ENCODE measurements at regions not wholly inside any gene's neighbourhood (a gene's known extent, or its start where the extent isn't known, plus 50 kb on each side); places are given as distances from the start of the nearest gene placed in this dataset.
"Not testable (repeated sequence)": the region's sequence is repeated elsewhere in the genome, so short reads cannot be mapped to it uniquely, and the experiment has no call there.

DNA sequence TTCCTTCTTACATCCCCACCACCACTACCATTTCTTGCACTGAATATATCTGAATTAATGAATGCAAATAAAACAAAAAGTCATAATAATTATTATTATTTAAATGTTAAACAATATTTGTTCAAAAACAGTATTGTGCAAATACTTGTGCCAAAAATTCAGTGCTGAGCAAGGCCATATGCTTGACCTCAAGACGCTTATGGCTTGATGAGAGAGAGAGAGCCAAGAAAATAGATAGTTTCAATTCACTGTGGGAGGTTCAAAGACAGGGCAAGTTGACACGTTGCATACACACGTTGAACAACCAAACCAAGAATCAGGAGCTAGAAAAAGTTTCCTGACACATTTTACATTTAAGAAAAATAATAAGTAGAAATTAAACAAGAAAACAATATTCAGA, 1421.7 kb downstream of the KCNT2 start:
- no peaks in the 10 kb centered on the region for H3K27me3 Mint-ChIP-seq (ENCODE audit: low read depth)
- no peak overlapping the region for H3K27ac Mint-ChIP-seq
- TF ChIP-seq, protein P1, sequence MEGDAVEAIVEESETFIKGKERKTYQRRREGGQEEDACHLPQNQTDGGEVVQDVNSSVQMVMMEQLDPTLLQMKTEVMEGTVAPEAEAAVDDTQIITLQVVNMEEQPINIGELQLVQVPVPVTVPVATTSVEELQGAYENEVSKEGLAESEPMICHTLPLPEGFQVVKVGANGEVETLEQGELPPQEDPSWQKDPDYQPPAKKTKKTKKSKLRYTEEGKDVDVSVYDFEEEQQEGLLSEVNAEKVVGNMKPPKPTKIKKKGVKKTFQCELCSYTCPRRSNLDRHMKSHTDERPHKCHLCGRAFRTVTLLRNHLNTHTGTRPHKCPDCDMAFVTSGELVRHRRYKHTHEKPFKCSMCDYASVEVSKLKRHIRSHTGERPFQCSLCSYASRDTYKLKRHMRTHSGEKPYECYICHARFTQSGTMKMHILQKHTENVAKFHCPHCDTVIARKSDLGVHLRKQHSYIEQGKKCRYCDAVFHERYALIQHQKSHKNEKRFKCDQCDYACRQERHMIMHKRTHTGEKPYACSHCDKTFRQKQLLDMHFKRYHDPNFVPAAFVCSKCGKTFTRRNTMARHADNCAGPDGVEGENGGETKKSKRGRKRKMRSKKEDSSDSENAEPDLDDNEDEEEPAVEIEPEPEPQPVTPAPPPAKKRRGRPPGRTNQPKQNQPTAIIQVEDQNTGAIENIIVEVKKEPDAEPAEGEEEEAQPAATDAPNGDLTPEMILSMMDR (IDR thresholded peaks at IDR 0.05; ENCODE audit: unreplicated experiment in 3 of 3), result no peak
- no peaks in the 10 kb centered on the region for H3K36me3 Mint-ChIP-seq (ENCODE audit: low read depth)
- no peaks in the 10 kb centered on the region for H3K9me3 Mint-ChIP-seq
- no peak overlapping the region for H3K4me3 Mint-ChIP-seq
- peaks cover 6% of the 10 kb centered on the region for H3K4me1 Mint-ChIP-seq

DNA sequence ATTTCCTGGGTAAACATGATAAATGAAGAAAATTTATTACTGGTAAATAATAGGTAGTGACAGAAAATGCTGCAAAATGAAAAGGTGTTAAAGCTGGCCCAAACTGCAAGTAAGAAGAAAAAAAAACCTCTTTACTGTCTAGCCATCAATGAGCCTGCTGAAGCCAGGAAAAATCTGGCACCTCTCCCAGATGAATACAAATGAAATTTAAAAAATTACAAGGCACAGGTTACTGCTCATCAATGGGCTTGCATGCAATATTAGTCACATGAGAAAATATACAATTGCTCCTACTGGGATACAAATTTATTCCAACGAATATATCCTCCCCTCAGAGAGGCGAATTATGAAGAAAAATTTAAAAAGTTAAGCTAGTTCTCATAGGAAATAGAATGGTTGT, 1422.5 kb downstream of the KCNT2 start:
- Mint-ChIP-seq H3K27me3 (ENCODE audit: low read depth) (no peaks in the 10 kb centered on the region), H3K4me3 (no peak overlapping the region), H3K9me3 (no peaks in the 10 kb centered on the region), H3K4me1 (peaks cover 6% of the 10 kb centered on the region), H3K27ac (no peak overlapping the region), H3K36me3 (ENCODE audit: low read depth) (no peaks in the 10 kb centered on the region)
- TF ChIP-seq, protein P1 (IDR thresholded peaks at IDR 0.05; ENCODE audit: unreplicated experiment in 3 of 3), result no peak

DNA sequence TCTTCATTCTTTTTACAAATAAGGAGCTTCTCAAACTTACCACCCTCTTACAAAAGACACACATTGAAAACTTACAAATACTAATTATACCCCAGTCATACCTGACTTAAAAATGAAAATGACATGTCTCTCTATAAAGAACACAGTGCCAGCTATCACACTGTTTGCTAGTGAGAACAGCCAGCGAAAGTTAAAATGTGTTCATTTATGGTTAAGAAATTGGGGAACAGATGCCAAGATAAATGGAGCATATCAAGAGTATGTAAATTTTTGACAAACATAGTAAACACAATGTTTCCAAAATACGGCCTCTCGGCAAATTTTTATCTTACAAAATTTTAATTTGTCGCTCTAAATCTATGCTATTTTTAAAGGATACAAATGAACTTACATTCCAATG, 1422.9 kb downstream of the KCNT2 start:
- Mint-ChIP-seq H3K27me3 (ENCODE audit: low read depth) (no peaks in the 10 kb centered on the region), H3K27ac (no peak overlapping the region)

DNA sequence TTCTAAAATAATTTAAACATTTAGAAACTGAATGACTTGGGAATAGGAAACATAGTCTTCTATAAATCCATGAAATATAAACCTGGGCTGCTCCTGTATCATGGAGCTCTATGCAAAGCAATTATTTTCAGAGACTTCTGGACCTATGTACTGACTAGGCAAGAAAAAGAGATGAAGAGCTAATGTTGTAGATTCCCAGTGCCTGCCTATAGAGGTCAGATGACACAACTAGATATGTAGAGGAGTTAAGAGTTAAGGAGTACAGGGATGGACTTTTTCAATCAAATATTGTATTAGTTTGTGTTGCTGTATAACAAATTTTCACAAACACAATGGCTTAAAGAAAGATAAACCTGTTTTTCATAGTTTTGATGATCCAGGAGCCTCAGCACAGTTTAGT, 1434.5 kb downstream of the KCNT2 start:
- Mint-ChIP-seq H3K4me1 (no peaks in the 10 kb centered on the region), H3K27me3 (ENCODE audit: low read depth) (no peaks in the 10 kb centered on the region), H3K27ac (no peak overlapping the region), H3K36me3 (ENCODE audit: low read depth) (no peaks in the 10 kb centered on the region), H3K9me3 (peaks cover 4% of the 10 kb centered on the region), H3K4me3 (no peak overlapping the region)
- TF ChIP-seq, protein P1 (IDR thresholded peaks at IDR 0.05; ENCODE audit: unreplicated experiment in 3 of 3), result no peak

More for the DNA sequence above, 1422.9 kb downstream of the KCNT2 start:
- Mint-ChIP-seq H3K9me3 (no peaks in the 10 kb centered on the region), H3K4me1 (peaks cover 6% of the 10 kb centered on the region), H3K36me3 (ENCODE audit: low read depth) (no peaks in the 10 kb centered on the region), H3K4me3 (no peak overlapping the region)
- TF ChIP-seq, protein P1 (IDR thresholded peaks at IDR 0.05; ENCODE audit: unreplicated experiment in 3 of 3), result no peak

DNA sequence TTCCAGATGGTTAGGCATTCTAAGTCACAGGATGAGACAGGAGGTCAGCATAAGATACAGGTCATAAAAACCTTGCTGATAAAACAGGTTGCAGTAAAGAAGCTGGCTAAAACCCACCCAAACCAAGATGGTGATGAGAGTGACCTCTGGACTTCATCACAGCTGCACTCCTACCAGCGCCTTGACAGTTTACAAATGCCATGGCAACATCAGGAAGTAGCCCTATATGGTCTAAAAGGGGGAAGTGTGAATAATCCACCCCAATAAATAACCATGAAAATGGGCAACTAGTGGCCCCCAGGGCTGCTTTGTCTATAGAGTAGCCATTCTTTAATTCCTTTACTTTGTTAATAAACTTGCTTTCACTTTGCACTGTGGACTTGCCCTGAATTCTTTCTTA, 1448.4 kb downstream of the KCNT2 start:
- not testable (repeated sequence) for H3K27me3 Mint-ChIP-seq (ENCODE audit: low read depth); H3K36me3 Mint-ChIP-seq (ENCODE audit: low read depth); H3K4me1 Mint-ChIP-seq; H3K9me3 Mint-ChIP-seq; H3K27ac Mint-ChIP-seq; H3K4me3 Mint-ChIP-seq

DNA sequence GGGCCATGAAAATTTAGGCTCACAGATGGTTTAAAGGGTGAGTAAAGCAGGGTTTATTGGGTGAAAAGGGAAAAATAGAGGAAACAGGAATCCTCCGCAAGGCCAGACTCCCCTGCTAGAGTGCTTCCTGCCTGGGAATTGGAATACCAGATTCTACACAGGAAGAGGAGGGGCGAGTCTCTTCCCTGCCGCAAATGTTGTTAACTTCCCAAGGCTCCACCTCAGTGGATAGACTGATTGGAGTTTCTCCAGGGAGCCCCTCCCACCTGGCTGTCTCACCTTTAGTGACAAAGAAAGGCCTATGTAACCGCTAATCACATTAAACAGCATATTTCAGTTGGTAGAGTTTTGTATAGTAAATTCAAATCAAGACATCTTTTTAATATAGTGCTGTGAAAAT, 1450.1 kb downstream of the KCNT2 start:
- H3K4me3 Mint-ChIP-seq, result no peak overlapping the region
- no peaks in the 10 kb centered on the region for H3K4me1 Mint-ChIP-seq
- H3K36me3 Mint-ChIP-seq (ENCODE audit: low read depth), result no peaks in the 10 kb centered on the region
- no peaks in the 10 kb centered on the region for H3K27me3 Mint-ChIP-seq (ENCODE audit: low read depth)
- no peak overlapping the region for H3K27ac Mint-ChIP-seq
- H3K9me3 Mint-ChIP-seq, result no peaks in the 10 kb centered on the region
- TF ChIP-seq, protein P1 (IDR thresholded peaks at IDR 0.05; ENCODE audit: unreplicated experiment in 3 of 3), result no peak
